ENCODE measurements at regions not wholly inside any gene's neighbourhood (a gene's known extent, or its start where the extent isn't known, plus 50 kb on each side); places are given as distances from the start of the nearest gene placed in this dataset.

GRCh38 chr9:20186823-20187222 lies 398.0 kb upstream of the SLC24A2 start:
- POLR2A ChIA-PET, result no interaction called here
- no peak overlapping the region for H3K27ac Mint-ChIP-seq
- CTCF ChIA-PET, result no interaction called here
- DNase-seq (no peak), ATAC-seq (ENCODE audit: low read depth) (no peak)
- no peak overlapping the region for H3K4me3 Mint-ChIP-seq
- TF ChIP-seq CTCF (IDR thresholded peaks at IDR 0.05), result no peak
- peaks cover 2% of the 10 kb centered on the region for H3K27me3 Mint-ChIP-seq
- H3K4me1 Mint-ChIP-seq, result peaks cover 11% of the 10 kb centered on the region
- H3K36me3 Mint-ChIP-seq (ENCODE audit: low read depth), result no peaks in the 10 kb centered on the region
- intact Hi-C loops (cut with micrococcal nuclease), result no loop called here
- no peaks in the 10 kb centered on the region for H3K9me3 Mint-ChIP-seq

GRCh38 chr9:20186231-20186630 lies 397.4 kb upstream of the SLC24A2 start:
- Mint-ChIP-seq H3K4me1 (peaks cover 11% of the 10 kb centered on the region), H3K9me3 (no peaks in the 10 kb centered on the region), H3K27me3 (peaks cover 2% of the 10 kb centered on the region), H3K36me3 (ENCODE audit: low read depth) (no peaks in the 10 kb centered on the region), H3K4me3 (no peak overlapping the region), H3K27ac (no peak overlapping the region)
- intact Hi-C loops (cut with micrococcal nuclease), result no loop called here
- ATAC-seq (ENCODE audit: low read depth), result no peak
- DNase-seq, result no peak
- POLR2A ChIA-PET, result no interaction called here
- CTCF ChIA-PET, result no interaction called here
- no peak for TF ChIP-seq CTCF (IDR thresholded peaks at IDR 0.05)

GRCh38 chr9:20184541-20184940 lies 395.7 kb upstream of the SLC24A2 start:
- H3K36me3 Mint-ChIP-seq (ENCODE audit: low read depth), result no peaks in the 10 kb centered on the region
- ATAC-seq (ENCODE audit: low read depth) (no peak), DNase-seq (no peak)
- H3K9me3 Mint-ChIP-seq, result no peaks in the 10 kb centered on the region
- H3K27ac Mint-ChIP-seq, result no peak overlapping the region
- POLR2A ChIA-PET, result no interaction called here
- H3K27me3 Mint-ChIP-seq, result peaks cover 2% of the 10 kb centered on the region
- intact Hi-C loops (cut with micrococcal nuclease), result no loop called here
- H3K4me1 Mint-ChIP-seq, result peaks cover 11% of the 10 kb centered on the region
- no peak for TF ChIP-seq CTCF (IDR thresholded peaks at IDR 0.05)
- CTCF ChIA-PET, result no interaction called here
- H3K4me3 Mint-ChIP-seq, result no peak overlapping the region

GRCh38 chr9:20178679-20179078 lies 389.8 kb upstream of the SLC24A2 start:
- intact Hi-C loops (cut with micrococcal nuclease), result no loop called here

GRCh38 chr9:20178197-20178596 lies 389.4 kb upstream of the SLC24A2 start:
- H3K27ac Mint-ChIP-seq, result no peak overlapping the region
- H3K9me3 Mint-ChIP-seq, result no peaks in the 10 kb centered on the region
- H3K4me3 Mint-ChIP-seq, result no peak overlapping the region
- POLR2A ChIA-PET, result no interaction called here
- DNase-seq (no peak), ATAC-seq (ENCODE audit: low read depth) (no peak)
- CTCF ChIA-PET, result no interaction called here
- no peak for TF ChIP-seq CTCF (IDR thresholded peaks at IDR 0.05)
- H3K4me1 Mint-ChIP-seq, result no peaks in the 10 kb centered on the region
- no peaks in the 10 kb centered on the region for H3K36me3 Mint-ChIP-seq (ENCODE audit: low read depth)
- intact Hi-C loops (cut with micrococcal nuclease), result no loop called here
- H3K27me3 Mint-ChIP-seq, result no peaks in the 10 kb centered on the region

More at GRCh38 chr9:20178679-20179078, 389.8 kb upstream of the SLC24A2 start:
- CTCF ChIA-PET, result no interaction called here
- no peak overlapping the region for H3K4me3 Mint-ChIP-seq
- POLR2A ChIA-PET, result no interaction called here
- H3K27ac Mint-ChIP-seq, result no peak overlapping the region
- H3K9me3 Mint-ChIP-seq, result no peaks in the 10 kb centered on the region
- no peak for TF ChIP-seq CTCF (IDR thresholded peaks at IDR 0.05)
- H3K4me1 Mint-ChIP-seq, result no peaks in the 10 kb centered on the region
- no peaks in the 10 kb centered on the region for H3K27me3 Mint-ChIP-seq
- H3K36me3 Mint-ChIP-seq (ENCODE audit: low read depth), result no peaks in the 10 kb centered on the region
- no peak for DNase-seq
- no peak for ATAC-seq (ENCODE audit: low read depth)
